Body of pancreas (tissue), 4 donors: ENCODE measurements at regions not wholly inside any gene's neighbourhood (a gene's known extent, or its start where the extent isn't known, plus 50 kb on each side); places are given as distances from the start of the nearest gene placed in this dataset.

Source experiments
- CTCF ChIP-seq, 7 experiments: fragments of 450-650 bp in 4 of 7; fragments of 200-600 bp in 3 of 7; sonication (generic) in 3 of 7; IDR thresholded peaks; one replicate each; pipeline ENCODE4 v1.5.1; 2016 to 2019; ENCODE audit warnings: antibody characterized with exemption in 7 of 7
- POLR2A ChIP-seq, 3 donors: fragments of 450-650 bp; IDR thresholded peaks; one replicate each; pipeline ENCODE4 v1.6.1; 2016; ENCODE audit warnings: antibody characterized with exemption in 3 of 3, mild to moderate bottlenecking in 2 of 3

- TF ChIP-seq CTCF (IDR thresholded peaks at IDR 0.05) (no peak), POLR2A (IDR thresholded peaks at IDR 0.05) (no peak)
These were observed 67.0 kb upstream of the DAB2IP start for GRCh38 chr9:121584421-121584820.
